Right hindlimb (tissue), 1 donor: ENCODE measurements at regions not wholly inside any gene's neighbourhood (a gene's known extent, or its start where the extent isn't known, plus 50 kb on each side); places are given as distances from the start of the nearest gene placed in this dataset.

Source experiments
- DNase-seq: peaks from one replicate; pipeline ENCODE4 v3.0.0-alpha.2; 2018

DNA sequence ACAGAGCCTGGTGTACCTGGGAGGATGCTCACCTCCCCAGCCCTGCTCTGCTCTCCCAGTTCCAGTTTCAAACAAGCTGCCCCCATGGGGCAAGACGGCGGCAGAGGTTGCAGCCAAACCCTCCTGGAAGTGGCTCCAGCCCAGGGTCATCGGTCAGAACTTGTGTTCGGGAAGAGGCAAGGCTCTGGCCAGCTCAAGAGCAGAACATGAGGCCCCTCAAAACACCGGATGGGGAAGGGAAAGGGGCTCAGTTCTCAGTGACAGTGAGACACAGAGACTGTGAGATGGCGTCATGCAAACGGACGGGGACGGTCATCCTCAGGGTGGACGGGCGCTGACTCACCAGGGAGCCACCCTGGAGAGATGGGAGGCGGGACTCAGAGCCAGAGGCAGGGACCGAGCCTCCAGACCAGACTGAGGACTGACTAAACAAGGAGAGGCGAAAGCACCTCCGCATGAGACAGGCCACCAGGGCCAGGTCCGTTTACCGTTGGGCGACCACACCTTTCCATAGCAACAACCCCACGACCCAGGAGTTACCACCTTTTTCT is 63.9 kb upstream of the GALNT9 start:
- no peak for DNase-seq

DNA sequence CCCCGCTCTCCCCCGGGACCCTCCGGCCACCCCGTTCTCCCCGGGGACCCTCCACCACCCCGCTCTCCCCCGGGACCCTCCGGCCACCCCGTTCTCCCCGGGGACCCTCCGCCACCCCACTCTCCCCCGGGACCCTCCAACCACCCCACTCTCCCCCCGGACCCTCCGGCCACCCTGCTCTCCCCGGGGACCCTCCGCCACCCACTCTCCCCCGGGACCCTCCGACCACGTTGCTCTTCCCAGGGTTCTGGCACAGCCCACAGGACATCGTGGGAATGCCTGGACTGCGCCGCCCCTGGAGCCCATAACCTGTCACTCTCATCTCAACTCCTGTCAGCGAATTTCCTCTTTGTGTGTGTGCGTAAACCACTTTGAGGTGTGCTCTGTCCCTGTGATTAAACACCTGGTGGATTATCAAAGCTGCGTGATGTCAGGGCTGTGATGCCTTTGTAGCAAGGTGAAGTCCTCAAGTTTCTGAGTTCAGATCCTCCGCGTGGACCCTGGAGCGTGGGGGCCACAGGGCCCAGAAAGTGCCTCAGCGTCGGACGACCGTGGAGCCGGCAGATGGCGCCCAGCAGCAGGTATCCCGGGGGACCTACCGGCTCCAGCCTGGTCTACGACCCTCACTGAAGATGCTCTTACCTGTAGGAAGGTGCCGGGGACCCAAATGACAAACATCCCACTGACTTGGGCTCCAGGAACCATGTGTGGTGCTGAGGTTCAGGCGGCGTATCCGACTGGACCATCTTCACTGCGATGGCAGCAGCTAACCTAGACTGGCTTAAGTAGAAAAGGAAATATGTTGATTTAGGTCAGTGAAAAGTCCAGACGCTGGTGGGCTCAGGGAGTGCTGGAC is 63.2 kb upstream of the GALNT9 start:
- DNase-seq: no peak

DNA sequence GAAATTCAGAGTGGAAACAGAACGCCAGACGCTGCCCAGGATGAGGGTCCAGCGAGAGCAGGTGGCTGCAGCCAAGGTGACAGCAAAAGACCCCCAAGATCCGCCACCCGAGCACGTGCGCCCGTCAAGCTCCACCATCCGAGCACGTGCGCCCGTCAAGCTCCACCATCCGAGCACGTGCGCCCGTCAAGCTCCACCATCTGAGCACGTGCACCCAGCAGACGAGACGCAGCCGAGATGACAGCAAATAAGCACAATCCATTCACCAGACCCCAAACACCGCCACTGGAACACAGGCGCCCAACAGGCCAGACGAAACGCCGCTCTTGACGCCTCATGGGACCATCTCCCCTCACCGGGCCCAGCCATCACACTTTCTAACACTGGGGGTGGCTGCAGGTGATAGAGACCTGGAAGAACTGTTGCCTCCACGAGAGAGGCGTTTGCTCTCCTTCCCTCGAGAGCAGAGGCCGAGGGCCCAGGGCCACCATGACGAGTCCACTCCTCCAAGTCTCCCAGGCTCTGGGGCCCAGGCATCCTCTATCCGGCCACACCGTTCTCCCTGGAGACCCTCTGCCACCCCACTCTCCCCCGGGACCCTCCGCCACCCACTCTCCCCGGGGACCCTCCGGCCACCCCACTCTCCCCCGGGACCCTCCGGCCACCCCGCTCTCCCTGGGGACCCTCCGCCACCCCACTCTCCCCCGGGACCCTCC is 62.1 kb upstream of the GALNT9 start:
- DNase-seq: no peak

DNA sequence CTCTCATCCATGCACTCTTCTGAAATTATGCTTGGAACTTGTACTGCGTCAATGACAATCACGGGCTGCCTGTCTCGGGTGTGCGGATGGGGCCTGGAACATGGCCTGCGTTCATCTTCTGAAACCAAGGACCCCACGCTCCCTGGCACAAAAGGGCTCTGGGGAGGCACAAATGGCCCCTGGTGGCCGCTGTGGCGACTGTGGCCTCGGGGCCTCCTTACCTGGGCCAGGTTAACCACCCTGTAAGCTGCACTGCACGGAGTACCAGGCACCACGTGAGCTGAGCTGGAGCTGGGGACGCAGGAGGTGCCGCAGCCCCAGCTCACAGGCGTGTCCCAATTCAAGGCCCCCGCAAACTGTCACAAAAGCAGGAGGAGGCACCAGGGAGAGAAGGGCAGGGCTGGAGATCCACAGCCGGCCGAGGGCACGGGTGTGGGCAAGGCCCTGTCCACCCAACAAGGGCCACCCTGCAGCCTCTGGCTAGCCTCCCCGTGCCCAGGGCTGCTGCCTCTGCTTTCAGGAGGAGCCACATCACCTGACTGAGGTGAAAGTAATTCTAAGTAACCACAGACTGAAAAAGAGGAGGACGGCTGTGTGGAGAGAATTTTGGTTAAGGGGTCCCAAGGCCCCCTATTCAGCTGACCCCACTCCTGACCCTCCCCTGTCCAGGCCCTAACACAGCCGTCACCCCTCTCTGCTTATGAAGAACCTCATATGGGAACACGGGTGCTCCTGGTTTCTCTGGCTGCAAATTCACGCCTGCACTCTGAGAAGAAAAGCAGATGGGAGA is 61.1 kb upstream of the GALNT9 start:
- DNase-seq: no peak

DNA sequence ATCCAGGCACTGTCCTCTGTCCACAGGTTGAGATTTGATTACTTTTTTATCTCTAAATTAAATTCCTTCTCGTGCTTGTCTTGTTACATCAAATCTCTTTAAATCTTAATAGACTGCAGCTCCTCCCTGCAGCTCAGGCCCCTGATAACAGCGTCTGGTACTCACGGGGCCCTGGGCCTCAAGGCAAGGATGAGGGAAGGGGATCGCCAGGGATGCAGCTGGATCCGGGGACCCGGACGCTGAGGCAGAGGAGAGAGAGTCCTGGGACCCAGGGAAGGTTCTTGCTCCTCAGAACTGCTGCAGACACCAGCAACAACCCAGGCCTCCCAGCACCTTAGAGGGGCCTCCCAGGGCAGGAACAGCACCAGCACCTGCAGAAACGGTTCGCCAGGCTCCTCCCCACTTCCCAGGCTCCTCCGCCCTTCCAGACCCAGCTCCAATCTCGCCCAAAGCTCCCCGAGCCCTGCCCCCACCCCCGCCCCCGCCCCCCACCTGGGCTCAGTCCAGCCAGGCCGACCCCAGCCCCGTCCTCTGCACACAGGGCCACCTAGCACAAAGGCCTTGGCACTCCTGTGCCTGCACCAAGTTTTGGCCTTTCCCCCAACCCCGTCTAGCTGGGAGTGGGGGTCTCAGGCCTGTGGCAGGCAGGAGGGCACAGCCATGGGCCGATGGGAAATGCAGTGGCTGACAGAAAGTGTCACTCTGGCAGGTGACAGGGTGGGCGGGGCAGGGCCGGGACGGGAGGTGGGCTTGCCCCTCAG is 60.3 kb upstream of the GALNT9 start:
- no peak for DNase-seq

DNA sequence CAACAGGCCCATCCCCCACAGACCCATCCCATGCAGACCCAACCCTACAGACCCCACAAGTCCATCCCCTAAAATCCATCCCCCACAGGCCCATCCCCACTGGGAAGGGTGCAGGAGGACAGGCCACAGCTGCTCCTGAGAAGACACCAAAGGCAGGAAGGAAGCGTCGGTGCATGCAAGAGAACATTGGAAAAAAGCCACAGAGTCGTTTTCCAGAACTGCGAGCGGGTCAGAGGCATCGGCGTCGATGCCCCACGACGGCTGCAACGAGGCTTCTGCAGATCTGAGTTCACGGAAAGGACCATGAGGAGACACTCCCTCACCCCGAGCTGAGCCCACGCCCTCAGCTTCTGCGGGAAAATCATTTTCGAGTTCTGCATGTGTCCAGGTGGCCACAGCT is 59.6 kb upstream of the GALNT9 start:
- DNase-seq: no peak

DNA sequence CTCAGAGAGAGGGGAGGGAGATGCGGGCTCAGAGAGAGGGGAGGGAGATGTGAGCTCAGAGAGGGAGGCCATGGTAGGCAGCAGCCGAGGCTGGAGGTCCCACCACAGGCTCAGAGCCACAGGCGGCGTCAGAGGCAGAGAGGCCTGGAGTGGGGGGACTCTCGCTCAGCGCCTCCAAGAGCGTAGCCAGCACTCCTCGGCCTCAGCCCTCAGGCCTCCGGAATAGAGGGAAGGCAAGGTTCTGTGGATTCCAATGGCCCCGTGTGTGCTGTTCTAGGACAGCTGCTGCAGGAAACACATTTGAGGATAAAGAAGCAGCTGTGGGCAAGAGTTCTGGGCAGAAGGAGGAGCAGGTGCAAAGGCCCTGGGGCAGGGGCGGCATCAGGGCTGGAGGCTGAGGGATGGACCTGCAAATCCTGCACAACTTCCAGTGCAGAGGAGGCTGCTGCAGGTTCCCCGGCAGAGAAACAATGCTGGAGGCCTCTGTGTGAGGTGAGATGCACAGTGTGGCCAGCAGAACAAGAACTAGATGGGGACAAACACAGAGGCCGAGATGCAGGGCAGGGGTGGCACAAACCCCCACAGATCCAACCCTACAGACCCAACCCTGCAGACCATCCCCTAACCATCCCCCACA is 59.1 kb upstream of the GALNT9 start:
- DNase-seq: no peak

DNA sequence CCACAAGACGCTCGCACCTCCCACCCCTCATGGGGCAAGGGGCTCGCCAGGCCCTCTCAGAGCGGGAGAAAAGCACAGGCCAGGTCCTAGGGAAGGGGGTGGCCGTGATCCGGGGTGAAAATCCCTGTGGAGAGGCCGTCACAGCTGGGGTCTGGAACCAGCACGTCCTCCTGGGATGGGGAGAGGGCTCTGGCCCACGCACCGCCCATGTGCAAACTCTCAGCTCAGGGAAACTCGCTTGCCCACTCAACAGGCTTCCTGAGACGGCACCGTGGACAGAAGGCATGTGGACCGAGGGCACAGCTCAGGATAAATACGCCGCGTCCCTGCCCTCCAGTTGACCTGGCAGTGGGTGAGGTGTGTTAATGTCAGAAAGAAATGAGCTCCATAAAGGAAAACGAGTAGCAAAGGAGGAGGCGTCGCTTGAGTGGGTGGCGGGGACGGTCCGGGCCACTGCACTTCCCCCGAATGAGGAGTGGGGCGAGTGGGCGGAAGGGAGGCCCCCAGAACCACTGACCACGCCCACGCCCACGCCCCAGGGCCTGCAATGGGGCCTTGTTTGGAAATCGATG is 57.6 kb upstream of the GALNT9 start:
- no peak for DNase-seq

DNA sequence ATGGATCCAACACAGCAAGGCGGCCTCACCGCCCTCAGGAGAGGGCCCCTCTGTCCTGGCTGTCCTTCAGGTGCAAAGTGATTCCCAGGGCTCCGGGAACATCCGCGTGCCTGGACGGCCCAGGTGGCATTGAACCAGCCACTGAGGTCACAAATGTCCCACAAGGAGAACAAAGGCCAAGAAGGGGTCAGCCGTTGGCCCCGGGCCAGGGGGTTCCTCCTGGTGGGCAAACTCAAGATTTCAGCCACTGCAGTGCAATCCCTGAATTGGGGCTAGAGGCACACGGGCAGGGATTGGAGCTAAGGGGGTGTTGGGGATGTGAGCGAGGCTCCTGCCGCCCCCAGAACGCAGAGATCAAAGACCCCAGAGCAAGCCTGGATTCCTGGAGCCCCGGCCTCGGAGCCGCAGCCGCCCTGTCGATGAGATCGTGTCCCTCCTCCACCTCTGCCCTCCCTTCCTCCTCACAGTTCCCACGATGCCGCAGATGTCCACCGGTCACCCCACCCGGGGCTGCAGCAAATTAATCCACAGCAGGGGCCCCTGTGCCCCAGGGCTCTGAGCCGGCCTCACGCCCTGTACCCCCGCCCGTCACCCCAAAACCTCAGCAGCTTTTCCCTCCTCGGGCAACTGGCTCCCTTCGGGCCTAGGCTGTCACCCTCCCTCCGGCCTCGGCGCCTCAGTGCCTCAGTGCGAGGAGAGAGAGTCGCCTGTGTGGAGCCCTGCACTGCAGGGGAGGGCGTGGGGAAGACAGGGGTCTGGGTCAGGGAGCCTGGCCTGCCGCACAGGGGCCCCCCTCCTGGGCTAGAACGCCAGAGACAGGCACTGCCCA is 56.7 kb upstream of the GALNT9 start:
- DNase-seq: no peak

DNA sequence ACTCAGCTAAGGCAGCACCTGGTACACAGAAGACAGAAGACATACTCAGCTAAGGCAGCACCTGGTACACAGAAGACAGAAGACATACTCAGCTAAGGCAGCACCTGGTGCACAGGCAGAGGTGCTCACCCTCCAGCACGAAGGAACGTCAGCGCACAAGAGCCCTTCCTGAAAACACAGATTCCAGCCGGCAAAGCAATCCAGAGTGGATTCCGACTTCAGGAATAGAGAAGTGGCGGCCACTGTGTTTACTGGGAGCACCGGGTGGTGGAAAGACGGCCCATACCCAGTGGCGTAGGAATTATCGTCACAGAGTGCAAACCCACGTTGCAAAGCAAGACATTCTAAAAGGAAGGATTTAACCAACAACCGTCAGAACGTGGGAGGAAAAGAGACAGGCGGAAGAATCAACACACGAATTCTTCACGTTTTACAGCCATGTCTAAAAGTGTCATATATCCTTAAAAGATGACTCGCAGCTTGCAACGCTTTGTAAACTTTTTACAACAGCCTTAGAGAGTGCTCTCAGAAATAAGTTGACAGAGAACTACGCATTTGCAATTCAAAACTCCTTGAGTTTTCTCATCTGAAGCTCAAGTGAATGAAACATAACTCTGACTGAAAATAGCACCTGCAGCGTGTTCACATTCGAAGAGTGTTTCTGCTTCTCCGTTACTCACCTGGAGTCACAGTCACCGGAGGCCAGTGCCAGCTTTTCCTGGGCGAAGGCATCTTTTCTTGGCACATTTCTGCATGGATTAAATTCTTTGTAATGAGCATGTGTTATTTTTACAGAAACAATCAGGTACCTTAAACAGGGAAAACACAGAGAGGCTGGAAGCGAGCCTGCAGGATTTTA is 55.8 kb upstream of the GALNT9 start:
- no peak for DNase-seq

DNA sequence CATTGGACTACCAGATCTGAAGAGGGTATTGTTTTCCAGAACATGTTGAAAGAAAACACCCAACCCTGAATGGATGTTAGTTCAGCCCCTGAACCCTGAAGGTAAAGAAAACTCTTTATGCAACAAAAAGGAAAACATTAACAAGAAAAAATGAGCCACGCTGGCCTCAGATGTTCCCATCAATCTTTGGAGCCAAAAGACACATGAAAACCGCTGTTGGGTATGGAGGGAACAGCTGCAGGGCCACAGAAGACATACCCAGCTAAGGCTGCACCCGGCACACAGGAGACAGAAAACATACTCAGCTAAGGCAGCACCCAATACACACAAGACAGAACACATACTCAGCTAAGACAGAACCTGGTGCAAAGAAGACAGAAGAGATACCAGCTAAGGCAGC is 51.3 kb upstream of the GALNT9 start:
- DNase-seq: no peak

DNA sequence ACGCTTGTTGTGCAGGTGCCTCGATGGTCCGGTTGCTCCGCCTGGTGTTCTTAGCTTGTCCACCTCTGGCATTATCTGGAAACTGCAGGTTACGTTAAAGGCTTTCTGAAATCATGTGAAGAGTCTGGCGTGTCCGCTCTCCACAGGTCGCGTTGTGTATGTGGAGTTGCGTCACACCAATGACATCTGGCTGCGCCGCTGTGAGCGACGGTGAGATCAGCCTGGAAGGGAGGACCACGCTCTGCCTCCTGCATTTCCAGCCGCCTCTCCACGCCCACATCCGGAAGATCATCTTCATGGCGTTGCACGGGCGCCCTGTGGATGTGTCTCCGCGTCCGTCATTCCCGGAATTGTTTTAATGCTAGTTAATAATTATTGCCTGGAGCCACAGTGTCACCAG is 50.6 kb upstream of the GALNT9 start:
- no peak for DNase-seq

DNA sequence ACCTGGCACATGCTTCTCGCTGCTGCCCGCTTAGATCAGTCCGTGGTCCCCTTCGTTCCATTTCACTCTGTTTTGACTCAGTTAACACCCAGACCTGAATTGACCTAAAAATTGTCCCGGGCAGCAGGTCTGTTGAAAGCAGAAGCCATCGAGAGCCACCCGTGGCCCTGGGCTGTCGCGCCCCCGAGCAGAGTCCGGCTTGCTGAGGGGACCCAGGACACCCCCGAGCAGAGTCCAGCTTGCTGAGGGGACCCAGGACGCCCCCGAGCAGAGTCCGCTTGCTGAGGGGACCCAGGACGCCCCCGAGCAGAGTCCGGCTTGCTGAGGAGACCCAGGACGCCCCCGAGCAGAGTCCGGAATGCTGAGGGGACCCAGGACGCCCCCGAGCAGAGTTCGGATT is 50.2 kb upstream of the GALNT9 start:
- no peak for DNase-seq
